ENCODE measurements at regions not wholly inside any gene's neighbourhood (a gene's known extent, or its start where the extent isn't known, plus 50 kb on each side); places are given as distances from the start of the nearest gene placed in this dataset.

DNA sequence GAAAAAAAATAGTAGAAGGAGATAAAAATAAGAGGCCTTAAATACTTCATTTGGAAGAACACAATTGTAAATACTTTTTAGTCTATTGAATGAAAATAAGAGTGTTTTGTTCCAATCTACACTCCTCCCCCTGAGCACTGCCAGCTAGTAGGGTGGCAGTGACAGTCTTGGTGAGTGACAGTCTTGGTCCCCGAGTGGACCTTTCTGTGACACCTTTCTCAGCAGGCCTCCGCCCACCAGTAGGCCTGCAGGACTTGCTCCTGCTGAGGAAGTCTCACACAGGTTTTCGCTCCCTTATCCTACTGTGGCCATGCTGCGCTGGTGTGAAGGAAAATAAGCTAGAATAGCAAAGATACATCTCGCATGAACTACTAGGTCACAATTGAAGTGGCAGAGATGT lies 666.8 kb downstream of the NR4A2 start:
- no peaks in the 10 kb centered on the region for H3K9me3 ChIP-seq
- ATAC-seq (no peak), DNase-seq (no peak)
- no peaks in the 10 kb centered on the region for H3K27me3 ChIP-seq
- 63 to 72% (median 67%) methylated on average over 5 of the region's 5 CpGs for WGBS, 4 donors
- H3K4me1 ChIP-seq, result no peaks in the 10 kb centered on the region
- TF ChIP-seq POLR2A (IDR thresholded peaks at IDR 0.05), result no peak
- TF ChIP-seq, protein P1, sequence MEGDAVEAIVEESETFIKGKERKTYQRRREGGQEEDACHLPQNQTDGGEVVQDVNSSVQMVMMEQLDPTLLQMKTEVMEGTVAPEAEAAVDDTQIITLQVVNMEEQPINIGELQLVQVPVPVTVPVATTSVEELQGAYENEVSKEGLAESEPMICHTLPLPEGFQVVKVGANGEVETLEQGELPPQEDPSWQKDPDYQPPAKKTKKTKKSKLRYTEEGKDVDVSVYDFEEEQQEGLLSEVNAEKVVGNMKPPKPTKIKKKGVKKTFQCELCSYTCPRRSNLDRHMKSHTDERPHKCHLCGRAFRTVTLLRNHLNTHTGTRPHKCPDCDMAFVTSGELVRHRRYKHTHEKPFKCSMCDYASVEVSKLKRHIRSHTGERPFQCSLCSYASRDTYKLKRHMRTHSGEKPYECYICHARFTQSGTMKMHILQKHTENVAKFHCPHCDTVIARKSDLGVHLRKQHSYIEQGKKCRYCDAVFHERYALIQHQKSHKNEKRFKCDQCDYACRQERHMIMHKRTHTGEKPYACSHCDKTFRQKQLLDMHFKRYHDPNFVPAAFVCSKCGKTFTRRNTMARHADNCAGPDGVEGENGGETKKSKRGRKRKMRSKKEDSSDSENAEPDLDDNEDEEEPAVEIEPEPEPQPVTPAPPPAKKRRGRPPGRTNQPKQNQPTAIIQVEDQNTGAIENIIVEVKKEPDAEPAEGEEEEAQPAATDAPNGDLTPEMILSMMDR (IDR thresholded peaks at IDR 0.05), result no peak
- H3K27ac ChIP-seq, result no peak overlapping the region
- H3K36me3 ChIP-seq, result no peaks in the 10 kb centered on the region
- H3K4me3 ChIP-seq, result no peak overlapping the region
- intact Hi-C loops (cut with DNase I), result no loop called here

GRCh38 chr2:155663265-155663664 lies 669.3 kb downstream of the NR4A2 start:
- 81 to 89% (median 81%) methylated on average over 3 of the region's 3 CpGs for WGBS, 4 donors
- Histone ChIP-seq H3K27me3 (no peaks in the 10 kb centered on the region), H3K4me1 (no peaks in the 10 kb centered on the region), H3K36me3 (no peaks in the 10 kb centered on the region), H3K4me3 (no peak overlapping the region), H3K27ac (no peak overlapping the region), H3K9me3 (no peaks in the 10 kb centered on the region)
- intact Hi-C loops (cut with DNase I), result no loop called here
- ATAC-seq (no peak), DNase-seq (no peak)
- no peak for TF ChIP-seq POLR2A (IDR thresholded peaks at IDR 0.05)
- TF ChIP-seq, protein P1 (IDR thresholded peaks at IDR 0.05), result no peak

- no peak for TF ChIP-seq POLR2A (IDR thresholded peaks at IDR 0.05)
- TF ChIP-seq, protein P1 (IDR thresholded peaks at IDR 0.05), result no peak
- no peak for ATAC-seq
- Histone ChIP-seq H3K36me3 (no peaks in the 10 kb centered on the region), H3K9me3 (no peaks in the 10 kb centered on the region), H3K27ac (no peak overlapping the region), H3K4me1 (no peaks in the 10 kb centered on the region), H3K4me3 (no peak overlapping the region), H3K27me3 (no peaks in the 10 kb centered on the region)
- 84 to 88% (median 87%) methylated on average over 4 of the region's 4 CpGs for WGBS, 4 donors
- no peak for DNase-seq
- intact Hi-C loops (cut with DNase I), result no loop called here
These were observed 670.3 kb downstream of the NR4A2 start for GRCh38 chr2:155662224-155662623.

DNA sequence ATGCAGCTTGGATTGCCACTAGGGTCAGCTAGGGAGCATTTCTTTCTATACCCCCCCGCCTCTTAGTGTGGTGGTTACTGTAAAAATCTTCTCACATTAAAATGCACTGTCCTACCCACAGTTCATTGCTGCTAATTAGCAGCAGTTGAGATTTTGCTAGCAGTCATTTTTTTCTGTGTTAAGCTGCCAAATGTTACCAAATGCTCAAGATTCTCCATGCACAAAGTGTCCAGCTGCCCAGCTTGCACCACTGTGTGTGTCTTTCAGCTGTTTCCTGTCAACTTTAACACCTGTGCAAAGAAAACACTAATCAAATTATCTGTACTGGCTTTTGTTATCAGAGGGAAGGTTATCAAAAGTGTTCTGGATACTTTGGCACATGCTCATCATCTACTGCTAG lies 679.3 kb downstream of the NR4A2 start:
- WGBS, 4 donors, result 53 to 83% (median 68%) methylated on average over 1 of the region's 1 CpG

More for the DNA sequence above, 679.3 kb downstream of the NR4A2 start:
- H3K9me3 ChIP-seq, result no peaks in the 10 kb centered on the region
- intact Hi-C loops (cut with DNase I), result no loop called here
- TF ChIP-seq POLR2A (IDR thresholded peaks at IDR 0.05), result no peak
- TF ChIP-seq, protein P1 (IDR thresholded peaks at IDR 0.05), result no peak
- DNase-seq (no peak), ATAC-seq (no peak)
- no peaks in the 10 kb centered on the region for H3K4me1 ChIP-seq
- H3K27ac ChIP-seq, result no peak overlapping the region
- H3K4me3 ChIP-seq, result no peak overlapping the region
- no peaks in the 10 kb centered on the region for H3K36me3 ChIP-seq
- H3K27me3 ChIP-seq, result no peaks in the 10 kb centered on the region

Data from heart left ventricle (tissue), 16 donors.